ENCODE measurements at regions not wholly inside any gene's neighbourhood (a gene's known extent, or its start where the extent isn't known, plus 50 kb on each side); places are given as distances from the start of the nearest gene placed in this dataset.

- no peak for TF ChIP-seq ETS1 (IDR thresholded peaks at IDR 0.05)
- no peak for TF ChIP-seq ZNF462 (CRISPR knock-in tag; IDR thresholded peaks at IDR 0.05)
- no peak for TF ChIP-seq NANOG (IDR thresholded peaks at IDR 0.05; ENCODE audit: borderline replicate concordance)
These were observed 267.3 kb downstream of the LRATD1 start (continued) for GRCh38 chr2:14899621-14900414.

GRCh38 chr2:14901737-14902136, 269.2 kb downstream of the LRATD1 start:
- no peaks in the 10 kb centered on the region for H3K36me3 Mint-ChIP-seq (ENCODE audit: low read depth)
- no peak overlapping the region for H3K27ac ChIP-seq (ENCODE audit: low read depth)
- DNase-seq (ENCODE audit: low spot score) (no peak), ATAC-seq (no peak)
- H3K27ac Mint-ChIP-seq: no peak overlapping the region
- H3K4me2 ChIP-seq: no peak overlapping the region
- peaks cover 13% of the 10 kb centered on the region; the same call in 1 of the 2 replicates for H3K9me2 ChIP-seq (ENCODE audit: insufficient read depth)
- no peaks in the 10 kb centered on the region for H3K9me3 Mint-ChIP-seq
- no peaks in the 10 kb centered on the region for H3K36me3 ChIP-seq (ENCODE audit: insufficient read depth)
- TF ChIP-seq POLR2AphosphoS5 (IDR thresholded peaks at IDR 0.05; ENCODE audit: low read depth): no peak
- no peak for TF ChIP-seq NANOG (IDR thresholded peaks at IDR 0.05; ENCODE audit: borderline replicate concordance)
- TF ChIP-seq ZNF114 (CRISPR knock-in tag; IDR thresholded peaks at IDR 0.05): no peak
- TF ChIP-seq, protein P1, sequence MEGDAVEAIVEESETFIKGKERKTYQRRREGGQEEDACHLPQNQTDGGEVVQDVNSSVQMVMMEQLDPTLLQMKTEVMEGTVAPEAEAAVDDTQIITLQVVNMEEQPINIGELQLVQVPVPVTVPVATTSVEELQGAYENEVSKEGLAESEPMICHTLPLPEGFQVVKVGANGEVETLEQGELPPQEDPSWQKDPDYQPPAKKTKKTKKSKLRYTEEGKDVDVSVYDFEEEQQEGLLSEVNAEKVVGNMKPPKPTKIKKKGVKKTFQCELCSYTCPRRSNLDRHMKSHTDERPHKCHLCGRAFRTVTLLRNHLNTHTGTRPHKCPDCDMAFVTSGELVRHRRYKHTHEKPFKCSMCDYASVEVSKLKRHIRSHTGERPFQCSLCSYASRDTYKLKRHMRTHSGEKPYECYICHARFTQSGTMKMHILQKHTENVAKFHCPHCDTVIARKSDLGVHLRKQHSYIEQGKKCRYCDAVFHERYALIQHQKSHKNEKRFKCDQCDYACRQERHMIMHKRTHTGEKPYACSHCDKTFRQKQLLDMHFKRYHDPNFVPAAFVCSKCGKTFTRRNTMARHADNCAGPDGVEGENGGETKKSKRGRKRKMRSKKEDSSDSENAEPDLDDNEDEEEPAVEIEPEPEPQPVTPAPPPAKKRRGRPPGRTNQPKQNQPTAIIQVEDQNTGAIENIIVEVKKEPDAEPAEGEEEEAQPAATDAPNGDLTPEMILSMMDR (conservative IDR thresholded peaks at IDR 0.05; ENCODE audit: low read depth in 2 of 2): no peak
- no peak for TF ChIP-seq CREB1 (CRISPR knock-in tag; IDR thresholded peaks at IDR 0.05; ENCODE audit: low read depth)
- H3K79me2 ChIP-seq (replicated peaks; ENCODE audit: insufficient read depth): no peaks in the 10 kb centered on the region
- H3K27me3 Mint-ChIP-seq (ENCODE audit: insufficient read depth, low read depth, poor library complexity): no peaks in the 10 kb centered on the region
- H3K4me1 Mint-ChIP-seq: peaks cover 8% of the 10 kb centered on the region
- peaks cover 7% of the 10 kb centered on the region for H3K4me1 ChIP-seq (ENCODE audit: insufficient read depth)
- H4K20me1 ChIP-seq (replicated peaks; ENCODE audit: insufficient read depth): no peaks in the 10 kb centered on the region
- no peak overlapping the region for H2AFZ ChIP-seq
- no peak overlapping the region for H3K4me3 ChIP-seq
- H3K27me3 ChIP-seq (ENCODE audit: insufficient read depth): no peaks in the 10 kb centered on the region
- H3K4me3 Mint-ChIP-seq: no peak overlapping the region
- no peaks in the 10 kb centered on the region for H3F3A ChIP-seq (replicated peaks; ENCODE audit: low read depth)

Data from GM23338 (cell line).